ENCODE measurements at regions not wholly inside any gene's neighbourhood (a gene's known extent, or its start where the extent isn't known, plus 50 kb on each side); places are given as distances from the start of the nearest gene placed in this dataset.

- DNase-seq (ENCODE audit: low read depth), result no peak
- TF ChIP-seq CTCF (conservative IDR thresholded peaks at IDR 0.05; ENCODE audit: low read depth, low read length), result no peak
Measured at GRCh38 chr12:97757481-97758193, 295.0 kb downstream of the RMST start.

GRCh38 chr12:97758194-97758501 lies 295.5 kb downstream of the RMST start:
- TF ChIP-seq CTCF (conservative IDR thresholded peaks at IDR 0.05; ENCODE audit: low read depth, low read length), result no peak
- DNase-seq (ENCODE audit: low read depth), result no peak
- no peak overlapping the region for H3K4me3 ChIP-seq (ENCODE audit: low read depth, low read length)

More at GRCh38 chr12:97757481-97758193, 295.0 kb downstream of the RMST start:
- no peak overlapping the region for H3K4me3 ChIP-seq (ENCODE audit: low read depth, low read length)

- no peak for TF ChIP-seq CTCF (conservative IDR thresholded peaks at IDR 0.05; ENCODE audit: low read depth, low read length)
- H3K4me3 ChIP-seq (ENCODE audit: low read depth, low read length), result no peak overlapping the region
- DNase-seq (ENCODE audit: low read depth), result no peak
Measured at GRCh38 chr12:97758586-97758985, 296.0 kb downstream of the RMST start.

GRCh38 chr12:97760601-97761000 lies 298.0 kb downstream of the RMST start:
- H3K4me3 ChIP-seq (ENCODE audit: low read depth, low read length), result no peak overlapping the region
- no peak for DNase-seq (ENCODE audit: low read depth)
- no peak for TF ChIP-seq CTCF (conservative IDR thresholded peaks at IDR 0.05; ENCODE audit: low read depth, low read length)

GRCh38 chr12:97763113-97763512 lies 300.5 kb downstream of the RMST start:
- H3K4me3 ChIP-seq (ENCODE audit: low read depth, low read length), result no peak overlapping the region
- no peak for TF ChIP-seq CTCF (conservative IDR thresholded peaks at IDR 0.05; ENCODE audit: low read depth, low read length)
- no peak for DNase-seq (ENCODE audit: low read depth)

- TF ChIP-seq CTCF (conservative IDR thresholded peaks at IDR 0.05; ENCODE audit: low read depth, low read length), result no peak
- no peak overlapping the region for H3K4me3 ChIP-seq (ENCODE audit: low read depth, low read length)
- DNase-seq (ENCODE audit: low read depth), result no peak
Measured at GRCh38 chr12:97764700-97765099, 302.1 kb downstream of the RMST start.

- TF ChIP-seq CTCF (conservative IDR thresholded peaks at IDR 0.05; ENCODE audit: low read depth, low read length), result no peak
- no peak overlapping the region for H3K4me3 ChIP-seq (ENCODE audit: low read depth, low read length)
- DNase-seq (ENCODE audit: low read depth), result no peak
Measured at GRCh38 chr12:97767347-97767746, 304.7 kb downstream of the RMST start.

Measured in epithelial cell of proximal tubule (primary cell).